ENCODE measurements at regions not wholly inside any gene's neighbourhood (a gene's known extent, or its start where the extent isn't known, plus 50 kb on each side); places are given as distances from the start of the nearest gene placed in this dataset.

DNA sequence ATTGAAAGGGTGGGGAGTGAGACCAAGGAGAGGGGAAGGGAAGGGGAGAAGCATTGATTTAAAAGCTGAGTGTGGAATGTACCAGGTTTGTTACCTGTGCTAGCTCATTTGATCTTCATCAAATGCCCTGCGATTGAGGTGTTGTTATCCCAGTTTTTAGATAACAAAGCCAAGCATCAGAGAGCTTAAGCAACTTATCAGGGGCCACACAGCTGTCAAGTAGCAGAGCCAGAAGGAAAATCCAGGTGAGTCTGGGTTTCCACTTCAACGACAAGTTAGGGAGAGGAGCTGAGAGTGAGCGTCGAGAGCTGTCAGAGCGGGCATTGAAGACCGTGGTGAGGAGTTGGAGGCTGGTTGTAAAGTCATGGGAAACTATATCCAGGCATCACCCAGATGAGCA is 146.9 kb upstream of the IRF2BP2 start:
- Mint-ChIP-seq H3K27ac (no peak overlapping the region), H3K9me3 (no peaks in the 10 kb centered on the region), H3K4me3 (no peak overlapping the region), H3K4me1 (peaks cover 22% of the 10 kb centered on the region), H3K27me3 (ENCODE audit: low read depth) (peaks cover 4% of the 10 kb centered on the region), H3K36me3 (ENCODE audit: low read depth) (no peaks in the 10 kb centered on the region)
- TF ChIP-seq, protein P1, sequence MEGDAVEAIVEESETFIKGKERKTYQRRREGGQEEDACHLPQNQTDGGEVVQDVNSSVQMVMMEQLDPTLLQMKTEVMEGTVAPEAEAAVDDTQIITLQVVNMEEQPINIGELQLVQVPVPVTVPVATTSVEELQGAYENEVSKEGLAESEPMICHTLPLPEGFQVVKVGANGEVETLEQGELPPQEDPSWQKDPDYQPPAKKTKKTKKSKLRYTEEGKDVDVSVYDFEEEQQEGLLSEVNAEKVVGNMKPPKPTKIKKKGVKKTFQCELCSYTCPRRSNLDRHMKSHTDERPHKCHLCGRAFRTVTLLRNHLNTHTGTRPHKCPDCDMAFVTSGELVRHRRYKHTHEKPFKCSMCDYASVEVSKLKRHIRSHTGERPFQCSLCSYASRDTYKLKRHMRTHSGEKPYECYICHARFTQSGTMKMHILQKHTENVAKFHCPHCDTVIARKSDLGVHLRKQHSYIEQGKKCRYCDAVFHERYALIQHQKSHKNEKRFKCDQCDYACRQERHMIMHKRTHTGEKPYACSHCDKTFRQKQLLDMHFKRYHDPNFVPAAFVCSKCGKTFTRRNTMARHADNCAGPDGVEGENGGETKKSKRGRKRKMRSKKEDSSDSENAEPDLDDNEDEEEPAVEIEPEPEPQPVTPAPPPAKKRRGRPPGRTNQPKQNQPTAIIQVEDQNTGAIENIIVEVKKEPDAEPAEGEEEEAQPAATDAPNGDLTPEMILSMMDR (IDR thresholded peaks at IDR 0.05; ENCODE audit: unreplicated experiment in 3 of 3) = no peak

DNA sequence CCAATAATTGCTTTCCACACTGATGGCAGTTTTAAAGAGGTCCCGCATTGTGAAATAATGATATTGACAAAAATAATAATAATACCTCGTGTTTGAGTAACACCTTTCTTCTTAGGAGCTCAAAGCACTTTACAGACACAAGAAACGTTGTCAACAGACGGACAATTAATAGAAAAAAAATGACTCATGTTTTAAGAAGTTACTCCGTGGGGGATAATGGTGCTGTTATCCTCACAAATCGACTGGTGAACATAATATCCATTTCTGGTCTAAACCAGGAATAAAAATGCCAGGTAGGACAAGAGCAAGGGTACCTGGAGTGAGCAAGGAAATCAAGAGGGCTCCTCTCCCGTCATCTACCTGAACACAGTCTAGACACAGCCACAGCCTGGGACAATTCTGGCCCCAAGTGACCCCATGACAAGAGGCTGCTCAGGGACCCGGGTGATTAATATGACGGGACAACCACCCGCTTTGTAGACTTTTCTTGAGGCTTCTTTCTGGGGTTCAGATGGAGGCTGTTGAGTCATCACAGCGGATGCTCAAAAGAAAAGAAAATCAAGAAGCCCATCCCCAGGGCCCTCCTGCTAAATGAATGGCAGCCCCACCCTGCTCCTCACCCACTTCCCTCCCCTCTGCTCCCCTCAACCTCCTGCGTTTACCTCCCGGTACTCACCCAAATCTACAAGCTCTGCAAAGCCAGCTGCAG is 146.2 kb upstream of the IRF2BP2 start:
- no peaks in the 10 kb centered on the region for H3K36me3 Mint-ChIP-seq (ENCODE audit: low read depth)
- peaks cover 4% of the 10 kb centered on the region for H3K27me3 Mint-ChIP-seq (ENCODE audit: low read depth)
- H3K27ac Mint-ChIP-seq = peak overlapping the region in 2 of 3 experiments; percentile 31 to 61
- TF ChIP-seq, protein P1 (IDR thresholded peaks at IDR 0.05; ENCODE audit: unreplicated experiment in 3 of 3) = no peak
- no peak overlapping the region for H3K4me3 Mint-ChIP-seq
- H3K4me1 Mint-ChIP-seq = peaks cover 24% of the 10 kb centered on the region
- H3K9me3 Mint-ChIP-seq = no peaks in the 10 kb centered on the region

DNA sequence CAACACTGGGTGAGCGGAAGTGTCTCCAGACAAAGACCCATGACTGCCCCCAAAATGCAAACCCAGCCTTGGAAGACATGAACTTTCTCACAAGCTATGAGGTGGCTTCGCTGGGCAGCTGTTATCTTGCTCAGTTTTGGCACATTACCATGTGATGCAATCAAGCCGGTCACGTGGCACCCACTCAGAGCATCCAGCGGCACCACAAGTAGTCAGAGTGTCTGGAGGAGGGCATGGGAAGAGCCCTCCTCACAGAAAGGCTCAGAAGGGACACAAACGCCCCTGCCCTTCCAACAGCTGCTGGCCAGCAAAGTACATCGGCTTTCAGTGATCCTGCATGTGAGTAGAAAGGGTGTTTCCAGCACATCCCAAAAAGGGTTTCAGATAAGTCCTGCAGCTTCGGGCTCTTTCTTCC is 145.5 kb upstream of the IRF2BP2 start:
- peaks cover 4% of the 10 kb centered on the region for H3K27me3 Mint-ChIP-seq (ENCODE audit: low read depth)
- H3K27ac Mint-ChIP-seq = peak overlapping the region in 2 of 3 experiments; percentile 31 to 61
- TF ChIP-seq, protein P1 (IDR thresholded peaks at IDR 0.05; ENCODE audit: unreplicated experiment in 3 of 3) = no peak
- peaks cover 30% of the 10 kb centered on the region for H3K4me1 Mint-ChIP-seq
- no peaks in the 10 kb centered on the region for H3K36me3 Mint-ChIP-seq (ENCODE audit: low read depth)
- H3K9me3 Mint-ChIP-seq = no peaks in the 10 kb centered on the region
- no peak overlapping the region for H3K4me3 Mint-ChIP-seq

DNA sequence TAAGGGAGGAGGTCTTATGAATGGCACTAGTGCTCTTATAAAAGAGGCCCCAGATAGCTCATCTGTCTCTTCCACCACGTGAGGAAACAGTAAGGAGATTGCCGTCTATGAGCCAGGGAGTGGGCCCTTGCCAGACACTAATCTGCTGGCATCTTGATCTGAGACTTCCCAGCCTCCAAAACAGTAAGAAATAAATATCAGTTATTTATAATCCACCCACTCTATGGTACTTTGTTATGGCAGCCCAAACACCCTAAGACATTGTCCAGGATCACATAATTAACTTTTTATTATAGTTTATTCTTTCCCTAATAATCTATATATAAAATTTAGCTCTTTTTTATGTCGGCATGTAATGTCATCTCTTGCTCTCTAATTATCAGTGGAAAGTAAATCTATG is 144.0 kb upstream of the IRF2BP2 start:
- Mint-ChIP-seq H3K4me1 (peaks cover 30% of the 10 kb centered on the region), H3K9me3 (no peaks in the 10 kb centered on the region)

DNA sequence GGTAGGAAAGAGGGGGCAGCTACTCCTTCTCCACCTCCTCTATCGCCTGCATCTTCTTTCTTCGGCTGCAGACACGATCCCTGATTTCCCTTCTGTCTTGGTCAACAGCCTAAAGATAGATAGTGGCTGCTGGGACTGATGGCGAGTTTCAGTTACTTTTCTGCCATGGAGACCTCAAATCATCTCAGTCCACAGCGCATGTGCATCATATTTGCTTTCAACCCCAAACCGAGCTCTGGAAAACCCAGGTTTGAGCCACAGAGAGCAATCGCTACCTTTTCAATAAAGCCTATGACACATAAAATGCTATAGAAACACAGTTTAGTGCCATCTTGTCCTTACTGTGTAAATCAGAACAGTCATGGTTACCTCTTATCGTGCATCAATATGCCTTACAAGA is 142.9 kb upstream of the IRF2BP2 start:
- TF ChIP-seq, protein P1 (IDR thresholded peaks at IDR 0.05; ENCODE audit: unreplicated experiment in 3 of 3) = no peak
- H3K27ac Mint-ChIP-seq = peak overlapping the region in 2 of 3 experiments; percentile 23 to 25
- H3K36me3 Mint-ChIP-seq (ENCODE audit: low read depth) = no peaks in the 10 kb centered on the region
- peaks cover 38% of the 10 kb centered on the region for H3K4me1 Mint-ChIP-seq
- no peak overlapping the region for H3K4me3 Mint-ChIP-seq
- H3K27me3 Mint-ChIP-seq (ENCODE audit: low read depth) = peaks cover 7% of the 10 kb centered on the region
- H3K9me3 Mint-ChIP-seq = no peaks in the 10 kb centered on the region

More for the DNA sequence above, 144.0 kb upstream of the IRF2BP2 start:
- peak overlapping the region in 1 of 3 experiments; percentile 19 for H3K27ac Mint-ChIP-seq
- H3K27me3 Mint-ChIP-seq (ENCODE audit: low read depth) = peaks cover 4% of the 10 kb centered on the region
- TF ChIP-seq, protein P1 (IDR thresholded peaks at IDR 0.05; ENCODE audit: unreplicated experiment in 3 of 3) = no peak
- no peak overlapping the region for H3K4me3 Mint-ChIP-seq
- H3K36me3 Mint-ChIP-seq (ENCODE audit: low read depth) = no peaks in the 10 kb centered on the region

DNA sequence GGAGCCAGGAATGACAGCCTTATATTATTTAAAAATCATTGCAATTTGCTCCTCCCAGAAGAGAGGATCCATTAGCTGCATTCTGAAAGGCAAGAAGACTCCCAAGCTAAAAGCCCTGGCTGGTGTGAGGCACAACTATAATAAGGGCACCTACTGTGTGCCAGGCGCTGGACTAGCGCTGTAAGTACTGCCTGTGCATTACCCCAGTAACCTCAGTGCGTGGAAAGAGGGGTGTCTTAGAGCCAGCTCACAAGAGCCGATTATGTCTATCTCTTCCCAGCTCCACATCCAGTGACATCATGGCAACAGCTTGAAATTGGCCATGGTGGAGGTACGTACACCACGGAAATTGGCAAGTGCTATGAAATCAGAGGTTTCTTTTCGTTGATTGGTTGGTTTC is 141.7 kb upstream of the IRF2BP2 start:
- TF ChIP-seq, protein P1 (IDR thresholded peaks at IDR 0.05; ENCODE audit: unreplicated experiment in 3 of 3) = no peak
- no peak overlapping the region for H3K4me3 Mint-ChIP-seq

More for the DNA sequence above, 141.7 kb upstream of the IRF2BP2 start:
- Mint-ChIP-seq H3K27me3 (ENCODE audit: low read depth) (peaks cover 9% of the 10 kb centered on the region), H3K9me3 (no peaks in the 10 kb centered on the region), H3K36me3 (ENCODE audit: low read depth) (no peaks in the 10 kb centered on the region), H3K27ac (no peak overlapping the region), H3K4me1 (peaks cover 43% of the 10 kb centered on the region)
